ENCODE measurements at regions not wholly inside any gene's neighbourhood (a gene's known extent, or its start where the extent isn't known, plus 50 kb on each side); places are given as distances from the start of the nearest gene placed in this dataset.

GRCh38 chr2:217076657-217077232, 216.9 kb upstream of the TNP1 start:
- no peak for TF ChIP-seq CTCF (IDR thresholded peaks at IDR 0.05)
- no peak for TF ChIP-seq POLR2A (IDR thresholded peaks at IDR 0.05)

Data from prostate gland (tissue), 2 donors.